ENCODE measurements at regions not wholly inside any gene's neighbourhood (a gene's known extent, or its start where the extent isn't known, plus 50 kb on each side); places are given as distances from the start of the nearest gene placed in this dataset.

DNA sequence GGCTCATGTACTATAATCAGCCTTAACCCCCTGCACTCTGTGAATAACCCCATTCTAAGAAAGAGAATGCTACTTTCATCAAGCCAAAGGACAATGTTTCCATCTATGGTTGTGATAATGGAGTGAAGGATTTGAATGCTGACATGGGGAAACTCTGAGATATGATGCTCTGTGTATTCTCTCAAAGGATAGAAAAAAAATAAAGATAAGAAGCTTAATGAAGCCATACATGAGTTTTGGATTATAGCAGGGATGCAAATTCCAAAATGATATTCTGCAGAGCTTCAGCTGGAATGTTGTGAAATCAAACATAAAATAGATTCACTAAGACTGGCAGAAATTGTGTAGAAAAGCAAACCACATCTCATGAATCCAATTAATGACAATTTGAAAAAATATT, 1074.1 kb downstream of the XPNPEP1 start:
- no peak overlapping the region for H3K9ac ChIP-seq (ENCODE audit: low read length)
- no peak overlapping the region for H3K27ac ChIP-seq (ENCODE audit: low read length in 2 of 2)
- Mint-ChIP-seq H3K4me3 (no peak overlapping the region), H3K27me3 (no peaks in the 10 kb centered on the region), H3K27ac (no peak overlapping the region), H3K9me3 (ENCODE audit: insufficient read depth) (no peaks in the 10 kb centered on the region), H3K4me1 (peaks cover 36% of the 10 kb centered on the region)
- ChIA-PET CTCF (no interaction called here), POLR2A (no interaction called here)
- H4K20me1 ChIP-seq (ENCODE audit: control insufficient read depth, insufficient read depth, low read length, poor library complexity, severe bottlenecking), result no peaks in the 10 kb centered on the region
- no peaks in the 10 kb centered on the region for H3K9me3 ChIP-seq (ENCODE audit: control extremely low read depth in 1 of 3, control insufficient read depth in 2 of 3, insufficient read depth in 1 of 3, low read length in 2 of 3)
- intact Hi-C loops (cut with micrococcal nuclease), result no loop called here
- H3K4me1 ChIP-seq (ENCODE audit: control insufficient read depth in 2 of 2, insufficient read depth in 2 of 2, low read length in 2 of 2), result peaks cover 34 to 36% of the 10 kb centered on the region in 2 donors
- no peak for DNase-seq
- no peak overlapping the region for H3K4me3 ChIP-seq (ENCODE audit: control extremely low read depth in 1 of 5, extremely low read depth in 1 of 5, insufficient read depth in 1 of 5, low read depth in 2 of 5, low read length in 4 of 5)
- H3K4me2 ChIP-seq (replicated peaks; ENCODE audit: low read depth, low read length, poor library complexity, severe bottlenecking), result no peak overlapping the region
- no peak for ATAC-seq (ENCODE audit: low read depth)
- no peak overlapping the region for H2AFZ ChIP-seq (ENCODE audit: insufficient read depth, low read depth, low read length, poor library complexity, severe bottlenecking)
- TF ChIP-seq EZH2 (IDR thresholded peaks at IDR 0.05; ENCODE audit: borderline replicate concordance, insufficient read depth, low read depth, low read length, poor library complexity, severe bottlenecking), result no peak
- TF ChIP-seq, protein P1, sequence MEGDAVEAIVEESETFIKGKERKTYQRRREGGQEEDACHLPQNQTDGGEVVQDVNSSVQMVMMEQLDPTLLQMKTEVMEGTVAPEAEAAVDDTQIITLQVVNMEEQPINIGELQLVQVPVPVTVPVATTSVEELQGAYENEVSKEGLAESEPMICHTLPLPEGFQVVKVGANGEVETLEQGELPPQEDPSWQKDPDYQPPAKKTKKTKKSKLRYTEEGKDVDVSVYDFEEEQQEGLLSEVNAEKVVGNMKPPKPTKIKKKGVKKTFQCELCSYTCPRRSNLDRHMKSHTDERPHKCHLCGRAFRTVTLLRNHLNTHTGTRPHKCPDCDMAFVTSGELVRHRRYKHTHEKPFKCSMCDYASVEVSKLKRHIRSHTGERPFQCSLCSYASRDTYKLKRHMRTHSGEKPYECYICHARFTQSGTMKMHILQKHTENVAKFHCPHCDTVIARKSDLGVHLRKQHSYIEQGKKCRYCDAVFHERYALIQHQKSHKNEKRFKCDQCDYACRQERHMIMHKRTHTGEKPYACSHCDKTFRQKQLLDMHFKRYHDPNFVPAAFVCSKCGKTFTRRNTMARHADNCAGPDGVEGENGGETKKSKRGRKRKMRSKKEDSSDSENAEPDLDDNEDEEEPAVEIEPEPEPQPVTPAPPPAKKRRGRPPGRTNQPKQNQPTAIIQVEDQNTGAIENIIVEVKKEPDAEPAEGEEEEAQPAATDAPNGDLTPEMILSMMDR (IDR thresholded peaks at IDR 0.05), result no peak
- H3K79me2 ChIP-seq (ENCODE audit: control insufficient read depth, insufficient read depth, low read length), result no peaks in the 10 kb centered on the region
- H3K36me3 ChIP-seq (replicated peaks in 1 of 2; ENCODE audit: control extremely low read depth in 1 of 2, control insufficient read depth in 1 of 2, extremely low read depth in 1 of 2, insufficient read depth in 2 of 2, low read length in 1 of 2), result no peaks in the 10 kb centered on the region
- no peaks in the 10 kb centered on the region for H3K27me3 ChIP-seq (replicated peaks in 1 of 4; ENCODE audit: control extremely low read depth in 1 of 4, control insufficient read depth in 3 of 4, insufficient read depth in 4 of 4, low read length in 3 of 4)

DNA sequence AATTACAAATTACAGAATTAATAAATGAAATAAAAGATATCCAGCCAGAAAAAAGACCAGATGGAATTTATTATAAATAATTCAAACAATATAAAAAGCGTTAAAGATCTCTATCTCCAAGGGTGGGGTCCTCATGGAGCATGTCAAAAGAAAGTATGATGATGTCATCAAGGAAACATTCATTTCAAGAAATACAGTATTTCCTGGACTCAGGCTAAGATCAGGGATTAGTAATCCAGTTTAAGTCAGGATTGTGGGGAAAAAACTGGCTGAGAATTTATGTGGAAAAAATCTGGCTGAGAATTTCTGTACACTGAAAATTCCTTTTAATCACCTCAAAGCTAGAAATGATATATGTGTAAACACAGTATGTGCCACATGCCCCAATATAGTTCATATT, 1075.3 kb downstream of the XPNPEP1 start:
- TF ChIP-seq, protein P1 (IDR thresholded peaks at IDR 0.05), result no peak
- TF ChIP-seq EZH2 (IDR thresholded peaks at IDR 0.05; ENCODE audit: borderline replicate concordance, insufficient read depth, low read depth, low read length, poor library complexity, severe bottlenecking), result no peak
- intact Hi-C loops (cut with micrococcal nuclease), result no loop called here
- Mint-ChIP-seq H3K9me3 (ENCODE audit: insufficient read depth) (no peaks in the 10 kb centered on the region), H3K27ac (no peak overlapping the region), H3K27me3 (peaks cover 5% of the 10 kb centered on the region), H3K4me1 (peaks cover 35% of the 10 kb centered on the region), H3K4me3 (no peak overlapping the region)
- ChIA-PET POLR2A (no interaction called here), CTCF (no interaction called here)
- no peaks in the 10 kb centered on the region for H3K79me2 ChIP-seq (ENCODE audit: control insufficient read depth, insufficient read depth, low read length)
- no peak overlapping the region for H2AFZ ChIP-seq (ENCODE audit: insufficient read depth, low read depth, low read length, poor library complexity, severe bottlenecking)
- H3K36me3 ChIP-seq (replicated peaks in 1 of 2; ENCODE audit: control extremely low read depth in 1 of 2, control insufficient read depth in 1 of 2, extremely low read depth in 1 of 2, insufficient read depth in 2 of 2, low read length in 1 of 2), result no peaks in the 10 kb centered on the region
- WGBS (ENCODE audit: insufficient coverage), result no CpG with 5 or more reads among the region's 1 CpG
- H3K4me1 ChIP-seq (ENCODE audit: control insufficient read depth in 2 of 2, insufficient read depth in 2 of 2, low read length in 2 of 2), result peaks cover 34 to 36% of the 10 kb centered on the region in 2 donors
- no peak overlapping the region for H3K9ac ChIP-seq (ENCODE audit: low read length)
- H3K4me2 ChIP-seq (replicated peaks; ENCODE audit: low read depth, low read length, poor library complexity, severe bottlenecking), result no peak overlapping the region
- ATAC-seq (ENCODE audit: low read depth) (no peak), DNase-seq (no peak)
- H3K9me3 ChIP-seq (ENCODE audit: control extremely low read depth in 1 of 3, control insufficient read depth in 2 of 3, insufficient read depth in 1 of 3, low read length in 2 of 3), result no peaks in the 10 kb centered on the region
- H4K20me1 ChIP-seq (ENCODE audit: control insufficient read depth, insufficient read depth, low read length, poor library complexity, severe bottlenecking), result no peaks in the 10 kb centered on the region
- H3K27ac ChIP-seq (ENCODE audit: low read length in 2 of 2), result no peak overlapping the region
- no peaks in the 10 kb centered on the region for H3K27me3 ChIP-seq (replicated peaks in 1 of 4; ENCODE audit: control extremely low read depth in 1 of 4, control insufficient read depth in 3 of 4, insufficient read depth in 4 of 4, low read length in 3 of 4)
- H3K4me3 ChIP-seq (ENCODE audit: control extremely low read depth in 1 of 5, extremely low read depth in 1 of 5, insufficient read depth in 1 of 5, low read depth in 2 of 5, low read length in 4 of 5), result no peak overlapping the region

Data from B cell (primary cell).